Epithelial cell of esophagus (primary cell): ENCODE measurements at regions not wholly inside any gene's neighbourhood (a gene's known extent, or its start where the extent isn't known, plus 50 kb on each side); places are given as distances from the start of the nearest gene placed in this dataset.

Source experiments
- DNase-seq: peaks from one replicate; pipeline ENCODE4 v3.0.0; 2010; ENCODE audit warnings: low read depth
- H3K4me3 ChIP-seq: 2 replicates; pipeline ENCODE4 v1.5.1; 2011; ENCODE audit warnings: mild to moderate bottlenecking, low read length, control low read depth
- TF ChIP-seq, protein P1 (sequence below): IDR thresholded peaks from 2 replicates; pipeline ENCODE4 v1.5.1; 2011; ENCODE audit warnings: low read depth, mild to moderate bottlenecking, low read length, control low read depth, inconsistent platforms; ENCODE audit not compliant: insufficient read depth; ENCODE audit errors: missing control alignments

DNA sequence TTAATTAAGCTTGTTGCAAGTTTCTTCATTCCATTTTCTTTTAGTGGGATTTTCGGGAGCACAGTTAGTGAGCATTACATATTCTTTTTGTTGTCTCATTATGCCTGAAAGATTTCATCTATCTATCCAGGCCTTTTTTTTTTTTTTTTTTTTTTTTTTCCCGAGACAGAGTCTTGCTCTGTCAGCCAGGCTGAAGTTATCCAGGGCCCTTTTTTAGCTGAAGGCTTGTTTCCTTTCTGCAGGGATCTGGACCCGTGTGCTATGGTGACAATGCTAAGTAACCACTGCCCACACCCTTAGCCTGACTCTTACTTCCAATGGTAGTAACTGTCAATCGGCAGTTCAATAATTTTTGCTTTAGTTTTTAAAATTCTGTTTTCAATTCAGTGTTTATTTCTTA is 190.8 kb upstream of the MTPN start:
- TF ChIP-seq, protein P1, sequence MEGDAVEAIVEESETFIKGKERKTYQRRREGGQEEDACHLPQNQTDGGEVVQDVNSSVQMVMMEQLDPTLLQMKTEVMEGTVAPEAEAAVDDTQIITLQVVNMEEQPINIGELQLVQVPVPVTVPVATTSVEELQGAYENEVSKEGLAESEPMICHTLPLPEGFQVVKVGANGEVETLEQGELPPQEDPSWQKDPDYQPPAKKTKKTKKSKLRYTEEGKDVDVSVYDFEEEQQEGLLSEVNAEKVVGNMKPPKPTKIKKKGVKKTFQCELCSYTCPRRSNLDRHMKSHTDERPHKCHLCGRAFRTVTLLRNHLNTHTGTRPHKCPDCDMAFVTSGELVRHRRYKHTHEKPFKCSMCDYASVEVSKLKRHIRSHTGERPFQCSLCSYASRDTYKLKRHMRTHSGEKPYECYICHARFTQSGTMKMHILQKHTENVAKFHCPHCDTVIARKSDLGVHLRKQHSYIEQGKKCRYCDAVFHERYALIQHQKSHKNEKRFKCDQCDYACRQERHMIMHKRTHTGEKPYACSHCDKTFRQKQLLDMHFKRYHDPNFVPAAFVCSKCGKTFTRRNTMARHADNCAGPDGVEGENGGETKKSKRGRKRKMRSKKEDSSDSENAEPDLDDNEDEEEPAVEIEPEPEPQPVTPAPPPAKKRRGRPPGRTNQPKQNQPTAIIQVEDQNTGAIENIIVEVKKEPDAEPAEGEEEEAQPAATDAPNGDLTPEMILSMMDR = no peak
- no peak overlapping the region for H3K4me3 ChIP-seq
- DNase-seq = no peak

DNA sequence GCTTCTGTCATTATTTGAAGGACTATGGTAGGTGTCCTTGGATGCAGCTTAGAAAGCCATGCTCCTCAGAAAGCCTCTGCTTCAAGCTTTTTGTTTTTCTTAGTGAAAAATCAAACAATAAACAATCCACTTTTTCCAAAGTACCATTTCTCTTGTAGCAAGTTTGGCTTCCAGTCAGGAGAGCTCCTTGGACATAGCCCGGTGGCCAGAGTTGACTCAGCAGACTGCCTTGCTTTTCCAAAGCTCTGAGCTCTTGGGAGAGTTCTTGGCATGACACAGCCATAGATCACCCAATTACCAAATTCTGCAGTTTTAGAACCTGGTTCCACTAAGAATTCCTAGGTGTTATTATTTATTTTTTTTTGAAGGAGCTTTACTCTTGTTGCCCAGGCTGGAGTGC is 189.4 kb upstream of the MTPN start:
- H3K4me3 ChIP-seq = no peak overlapping the region
- no peak for DNase-seq
- TF ChIP-seq, protein P1 = no peak

DNA sequence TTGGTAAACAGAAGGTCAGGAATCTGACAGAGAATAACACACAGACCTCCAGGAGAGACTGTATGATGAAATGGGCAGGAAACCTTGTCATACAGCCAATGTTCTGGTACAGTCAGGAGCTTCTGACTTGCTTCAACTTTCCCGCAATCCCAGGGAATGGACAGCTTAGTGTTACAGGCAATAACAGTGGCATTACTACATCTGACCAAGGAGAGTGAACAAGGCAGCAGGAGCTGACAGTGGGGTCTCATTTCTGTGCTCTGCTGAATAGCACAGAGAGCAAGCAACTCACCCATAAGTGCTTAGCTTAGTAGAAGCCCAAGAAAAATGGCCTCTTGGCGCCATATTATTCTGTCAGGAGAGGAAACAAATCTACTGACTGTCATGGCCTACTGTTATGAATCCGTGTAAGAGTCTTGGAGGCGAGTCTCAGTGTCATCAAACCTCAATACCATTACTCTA is 186.2 kb upstream of the MTPN start:
- no peak overlapping the region for H3K4me3 ChIP-seq
- no peak for DNase-seq
- TF ChIP-seq, protein P1 = no peak

DNA sequence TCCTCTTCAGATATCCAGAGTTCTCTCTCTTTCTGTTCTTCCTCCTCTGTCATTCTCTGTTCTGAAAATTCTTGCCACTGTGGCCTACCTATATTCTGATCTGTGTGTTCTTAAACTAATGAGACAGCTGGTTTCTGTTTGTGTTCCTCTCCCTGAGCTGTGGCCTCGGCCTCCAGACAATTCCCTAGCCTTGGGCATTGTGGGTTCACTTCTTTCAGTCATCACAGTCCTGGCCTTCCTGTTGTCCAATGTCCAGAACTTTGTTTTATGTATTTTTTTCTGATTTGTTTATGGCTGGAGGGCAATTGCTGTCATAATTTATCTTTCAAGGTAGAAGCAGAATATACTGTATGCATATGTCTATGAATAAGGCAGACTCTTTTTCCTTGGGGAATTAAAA is 173.2 kb upstream of the MTPN start:
- no peak for DNase-seq
- no peak overlapping the region for H3K4me3 ChIP-seq
- TF ChIP-seq, protein P1 = no peak

DNA sequence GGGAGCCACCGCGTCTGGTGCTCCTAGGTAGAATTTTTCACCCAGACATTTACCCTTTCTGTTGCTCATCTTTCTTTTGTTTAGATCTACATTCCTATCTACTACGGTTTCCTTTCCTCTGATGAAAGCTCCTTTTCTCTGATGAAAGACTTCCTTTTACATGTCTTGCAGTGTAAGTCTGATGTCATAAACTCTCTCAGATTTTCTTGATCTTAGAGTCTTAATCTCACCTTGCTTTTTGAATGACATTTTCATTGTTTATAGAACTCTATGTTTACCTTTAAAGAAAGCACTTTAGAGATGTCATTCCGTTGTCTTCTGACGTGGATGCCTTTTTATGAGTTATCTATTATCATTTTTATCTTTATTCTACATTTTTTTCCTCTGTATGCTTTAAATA is 171.8 kb upstream of the MTPN start:
- TF ChIP-seq, protein P1 = no peak

DNA sequence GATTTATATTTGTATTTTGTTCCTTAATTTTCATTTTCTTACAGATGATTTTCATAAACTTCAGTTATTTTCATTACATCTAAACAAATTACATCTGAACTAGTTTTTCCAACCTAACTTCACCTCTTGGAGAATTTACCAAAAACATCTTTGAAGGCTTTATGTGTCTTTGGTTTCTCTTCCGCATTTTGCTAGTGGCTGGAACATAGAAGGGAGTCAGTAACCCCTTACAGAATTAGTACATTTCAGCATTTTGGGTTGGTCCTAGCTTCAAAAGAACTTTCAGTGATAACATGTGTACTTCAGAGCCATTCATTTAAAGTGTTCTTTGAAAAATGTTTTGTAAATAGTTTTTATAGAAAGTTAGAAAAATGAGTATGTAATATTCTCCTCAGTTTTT is 169.8 kb upstream of the MTPN start:
- H3K4me3 ChIP-seq = no peak overlapping the region
- DNase-seq = no peak
- TF ChIP-seq, protein P1 = no peak

More for the DNA sequence above, 171.8 kb upstream of the MTPN start:
- DNase-seq = no peak
- H3K4me3 ChIP-seq = no peak overlapping the region

DNA sequence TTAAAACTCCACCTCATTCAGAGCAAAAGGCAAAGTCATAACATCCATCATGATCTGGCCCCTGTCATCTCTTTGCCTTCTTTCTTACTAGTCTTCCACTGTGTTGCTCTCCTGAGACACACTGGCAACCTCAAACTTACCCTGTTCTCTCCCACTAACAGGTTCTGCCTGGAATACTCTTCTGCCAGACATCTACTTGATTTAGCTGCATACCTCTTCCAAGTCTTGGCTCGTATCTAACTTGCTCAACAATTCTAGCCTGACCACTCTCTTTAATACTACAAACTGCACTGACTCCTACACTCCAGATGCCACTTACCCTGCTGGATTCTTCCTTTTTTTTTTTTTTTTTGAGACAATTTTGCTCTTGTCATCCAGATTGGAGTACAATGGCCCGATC is 167.0 kb upstream of the MTPN start:
- no peak overlapping the region for H3K4me3 ChIP-seq
- TF ChIP-seq, protein P1 = no peak
- no peak for DNase-seq
